ENCODE measurements at regions not wholly inside any gene's neighbourhood (a gene's known extent, or its start where the extent isn't known, plus 50 kb on each side); places are given as distances from the start of the nearest gene placed in this dataset.

DNA sequence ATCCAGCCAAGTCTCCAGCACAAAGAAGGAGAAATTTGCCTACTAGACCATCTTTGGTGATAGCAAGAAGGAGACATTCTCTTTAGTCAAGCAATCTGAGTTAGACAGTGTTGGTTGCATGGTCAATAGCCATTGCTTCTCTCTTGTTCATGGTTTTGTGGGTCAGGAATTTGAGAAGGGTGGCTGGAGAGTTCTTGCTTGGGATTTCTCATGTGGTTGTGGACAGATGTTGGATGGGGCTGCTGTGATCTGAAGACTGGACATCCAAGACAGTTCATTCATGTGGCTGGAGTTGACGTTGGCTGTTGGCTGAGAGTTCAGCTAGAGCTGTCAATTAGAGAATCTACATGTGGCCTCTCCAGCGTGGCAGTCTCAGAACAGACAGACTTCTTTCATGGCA is 322.3 kb upstream of the PRDM1 start:
- no peak for TF ChIP-seq ZNF596 (tag by site-specific recombination; IDR thresholded peaks at IDR 0.05)
- TF ChIP-seq ZBTB21 (tag by site-specific recombination; IDR thresholded peaks at IDR 0.05) = no peak
- TF ChIP-seq ZNF521 (tag by site-specific recombination; IDR thresholded peaks at IDR 0.05) = no peak
- no peak for TF ChIP-seq ZNF24 (tag by site-specific recombination; IDR thresholded peaks at IDR 0.05)
- TF ChIP-seq ZNF366 (tag by site-specific recombination; conservative IDR thresholded peaks at IDR 0.05) = no peak
- TF ChIP-seq, protein P1, sequence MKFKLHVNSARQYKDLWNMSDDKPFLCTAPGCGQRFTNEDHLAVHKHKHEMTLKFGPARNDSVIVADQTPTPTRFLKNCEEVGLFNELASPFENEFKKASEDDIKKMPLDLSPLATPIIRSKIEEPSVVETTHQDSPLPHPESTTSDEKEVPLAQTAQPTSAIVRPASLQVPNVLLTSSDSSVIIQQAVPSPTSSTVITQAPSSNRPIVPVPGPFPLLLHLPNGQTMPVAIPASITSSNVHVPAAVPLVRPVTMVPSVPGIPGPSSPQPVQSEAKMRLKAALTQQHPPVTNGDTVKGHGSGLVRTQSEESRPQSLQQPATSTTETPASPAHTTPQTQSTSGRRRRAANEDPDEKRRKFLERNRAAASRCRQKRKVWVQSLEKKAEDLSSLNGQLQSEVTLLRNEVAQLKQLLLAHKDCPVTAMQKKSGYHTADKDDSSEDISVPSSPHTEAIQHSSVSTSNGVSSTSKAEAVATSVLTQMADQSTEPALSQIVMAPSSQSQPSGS (tag by site-specific recombination; IDR thresholded peaks at IDR 0.05; ENCODE audit: low read depth) = no peak
- no peak for TF ChIP-seq ZNF660 (tag by site-specific recombination; IDR thresholded peaks at IDR 0.05)
- no peak for TF ChIP-seq OSR2 (tag by site-specific recombination; IDR thresholded peaks at IDR 0.05)
- no peak for TF ChIP-seq ZNF114 (tag by site-specific recombination; IDR thresholded peaks at IDR 0.05)
- no peak for TF ChIP-seq ZNF391 (tag by site-specific recombination; IDR thresholded peaks at IDR 0.05; ENCODE audit: borderline replicate concordance, low read depth)
- TF ChIP-seq, protein P2, sequence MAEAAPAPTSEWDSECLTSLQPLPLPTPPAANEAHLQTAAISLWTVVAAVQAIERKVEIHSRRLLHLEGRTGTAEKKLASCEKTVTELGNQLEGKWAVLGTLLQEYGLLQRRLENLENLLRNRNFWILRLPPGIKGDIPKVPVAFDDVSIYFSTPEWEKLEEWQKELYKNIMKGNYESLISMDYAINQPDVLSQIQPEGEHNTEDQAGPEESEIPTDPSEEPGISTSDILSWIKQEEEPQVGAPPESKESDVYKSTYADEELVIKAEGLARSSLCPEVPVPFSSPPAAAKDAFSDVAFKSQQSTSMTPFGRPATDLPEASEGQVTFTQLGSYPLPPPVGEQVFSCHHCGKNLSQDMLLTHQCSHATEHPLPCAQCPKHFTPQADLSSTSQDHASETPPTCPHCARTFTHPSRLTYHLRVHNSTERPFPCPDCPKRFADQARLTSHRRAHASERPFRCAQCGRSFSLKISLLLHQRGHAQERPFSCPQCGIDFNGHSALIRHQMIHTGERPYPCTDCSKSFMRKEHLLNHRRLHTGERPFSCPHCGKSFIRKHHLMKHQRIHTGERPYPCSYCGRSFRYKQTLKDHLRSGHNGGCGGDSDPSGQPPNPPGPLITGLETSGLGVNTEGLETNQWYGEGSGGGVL (tag by site-specific recombination; IDR thresholded peaks at IDR 0.05) = no peak
- TF ChIP-seq ZNF544 (tag by site-specific recombination; IDR thresholded peaks at IDR 0.05) = no peak
- TF ChIP-seq, protein P3, sequence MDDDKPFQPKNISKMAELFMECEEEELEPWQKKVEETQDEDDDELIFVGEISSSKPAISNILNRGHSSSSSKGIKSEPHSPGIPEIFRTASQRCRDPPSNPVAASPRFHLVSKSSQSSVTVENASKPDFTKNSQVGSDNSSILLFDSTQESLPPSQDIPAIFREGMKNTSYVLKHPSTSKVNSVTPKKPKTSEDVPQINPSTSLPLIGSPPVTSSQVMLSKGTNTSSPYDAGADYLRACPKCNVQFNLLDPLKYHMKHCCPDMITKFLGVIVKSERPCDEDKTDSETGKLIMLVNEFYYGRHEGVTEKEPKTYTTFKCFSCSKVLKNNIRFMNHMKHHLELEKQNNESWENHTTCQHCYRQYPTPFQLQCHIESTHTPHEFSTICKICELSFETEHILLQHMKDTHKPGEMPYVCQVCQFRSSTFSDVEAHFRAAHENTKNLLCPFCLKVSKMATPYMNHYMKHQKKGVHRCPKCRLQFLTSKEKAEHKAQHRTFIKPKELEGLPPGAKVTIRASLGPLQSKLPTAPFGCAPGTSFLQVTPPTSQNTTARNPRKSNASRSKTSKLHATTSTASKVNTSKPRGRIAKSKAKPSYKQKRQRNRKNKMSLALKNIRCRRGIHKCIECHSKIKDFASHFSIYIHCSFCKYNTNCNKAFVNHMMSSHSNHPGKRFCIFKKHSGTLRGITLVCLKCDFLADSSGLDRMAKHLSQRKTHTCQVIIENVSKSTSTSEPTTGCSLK (tag by site-specific recombination; IDR thresholded peaks at IDR 0.05) = no peak
- no peak for TF ChIP-seq ZFHX2 (tag by site-specific recombination; conservative IDR thresholded peaks at IDR 0.05)
- TF ChIP-seq ZNF785 (tag by site-specific recombination; IDR thresholded peaks at IDR 0.05) = no peak
- no peak for TF ChIP-seq ZNF223 (tag by site-specific recombination; IDR thresholded peaks at IDR 0.05)
- TF ChIP-seq, protein P4, sequence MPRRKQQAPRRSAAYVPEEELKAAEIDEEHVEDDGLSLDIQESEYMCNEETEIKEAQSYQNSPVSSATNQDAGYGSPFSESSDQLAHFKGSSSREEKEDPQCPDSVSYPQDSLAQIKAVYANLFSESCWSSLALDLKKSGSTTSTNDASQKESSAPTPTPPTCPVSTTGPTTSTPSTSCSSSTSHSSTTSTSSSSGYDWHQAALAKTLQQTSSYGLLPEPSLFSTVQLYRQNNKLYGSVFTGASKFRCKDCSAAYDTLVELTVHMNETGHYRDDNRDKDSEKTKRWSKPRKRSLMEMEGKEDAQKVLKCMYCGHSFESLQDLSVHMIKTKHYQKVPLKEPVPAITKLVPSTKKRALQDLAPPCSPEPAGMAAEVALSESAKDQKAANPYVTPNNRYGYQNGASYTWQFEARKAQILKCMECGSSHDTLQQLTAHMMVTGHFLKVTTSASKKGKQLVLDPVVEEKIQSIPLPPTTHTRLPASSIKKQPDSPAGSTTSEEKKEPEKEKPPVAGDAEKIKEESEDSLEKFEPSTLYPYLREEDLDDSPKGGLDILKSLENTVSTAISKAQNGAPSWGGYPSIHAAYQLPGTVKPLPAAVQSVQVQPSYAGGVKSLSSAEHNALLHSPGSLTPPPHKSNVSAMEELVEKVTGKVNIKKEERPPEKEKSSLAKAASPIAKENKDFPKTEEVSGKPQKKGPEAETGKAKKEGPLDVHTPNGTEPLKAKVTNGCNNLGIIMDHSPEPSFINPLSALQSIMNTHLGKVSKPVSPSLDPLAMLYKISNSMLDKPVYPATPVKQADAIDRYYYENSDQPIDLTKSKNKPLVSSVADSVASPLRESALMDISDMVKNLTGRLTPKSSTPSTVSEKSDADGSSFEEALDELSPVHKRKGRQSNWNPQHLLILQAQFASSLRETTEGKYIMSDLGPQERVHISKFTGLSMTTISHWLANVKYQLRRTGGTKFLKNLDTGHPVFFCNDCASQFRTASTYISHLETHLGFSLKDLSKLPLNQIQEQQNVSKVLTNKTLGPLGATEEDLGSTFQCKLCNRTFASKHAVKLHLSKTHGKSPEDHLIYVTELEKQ (tag by site-specific recombination; IDR thresholded peaks at IDR 0.05; ENCODE audit: borderline replicate concordance) = no peak
- CTCF ChIA-PET = no interaction called here
- POLR2A ChIA-PET = no interaction called here

DNA sequence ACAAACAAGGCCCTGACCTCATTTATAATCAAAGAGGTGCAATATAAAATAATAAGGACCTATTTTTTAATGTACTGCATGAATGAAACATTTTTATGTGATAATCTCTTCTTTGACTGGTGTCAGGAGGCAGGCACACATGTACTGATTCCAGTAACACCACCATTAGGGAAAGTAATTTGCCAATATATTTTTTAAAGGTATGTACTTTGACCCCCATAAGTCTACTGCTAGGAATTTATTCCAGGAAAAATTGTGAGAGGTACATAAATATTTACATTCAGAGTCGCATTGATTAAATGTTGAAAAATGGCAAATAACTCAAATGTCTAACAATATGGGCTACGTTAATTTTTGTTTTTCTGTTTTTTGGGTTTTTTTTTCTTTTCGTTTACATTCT is 325.4 kb upstream of the PRDM1 start:
- H3K36me3 ChIP-seq (ENCODE audit: control insufficient read depth in 2 of 2, insufficient read depth in 1 of 2, low read length in 2 of 2) = no peaks in the 10 kb centered on the region
- no peak overlapping the region for H3K4me3 ChIP-seq (ENCODE audit: low read depth, low read length)
- no peak overlapping the region for H3K27ac ChIP-seq (ENCODE audit: extremely low read depth, low read depth, low read length)
- TF ChIP-seq FEZF1 (tag by site-specific recombination; IDR thresholded peaks at IDR 0.05) (no peak), ZFHX2 (tag by site-specific recombination; conservative IDR thresholded peaks at IDR 0.05) (no peak), ZNF626 (tag by site-specific recombination; IDR thresholded peaks at IDR 0.05) (no peak)
- POLR2A ChIA-PET = no interaction called here
- CTCF ChIA-PET = no interaction called here
- H3K4me1 ChIP-seq (ENCODE audit: control insufficient read depth, insufficient read depth, low read length) = no peaks in the 10 kb centered on the region
- no peaks in the 10 kb centered on the region for H3K9me3 ChIP-seq (ENCODE audit: control insufficient read depth, insufficient read depth, low read depth, low read length)

More for the DNA sequence above, 322.3 kb upstream of the PRDM1 start:
- H3K36me3 ChIP-seq (ENCODE audit: control insufficient read depth in 2 of 2, insufficient read depth in 1 of 2, low read length in 2 of 2) = no peaks in the 10 kb centered on the region
- no peaks in the 10 kb centered on the region for H3K9me3 ChIP-seq (ENCODE audit: control insufficient read depth, insufficient read depth, low read depth, low read length)
- H3K4me3 ChIP-seq (ENCODE audit: low read depth, low read length) = no peak overlapping the region
- H3K27ac ChIP-seq (ENCODE audit: extremely low read depth, low read depth, low read length) = no peak overlapping the region
- H3K4me1 ChIP-seq (ENCODE audit: control insufficient read depth, insufficient read depth, low read length) = no peaks in the 10 kb centered on the region
